IPS DF 4.7 (cell line): ENCODE measurements at regions not wholly inside any gene's neighbourhood (a gene's known extent, or its start where the extent isn't known, plus 50 kb on each side); places are given as distances from the start of the nearest gene placed in this dataset.
"Not testable (repeated sequence)": the region's sequence is repeated elsewhere in the genome, so short reads cannot be mapped to it uniquely, and the experiment has no call there.

Experiments used
- DNase-seq: peaks from one replicate; pipeline ENCODE4 v3.0.0-alpha.2; 2013; ENCODE audit warnings: low spot score; ENCODE audit errors: extremely low read depth

- no peak for DNase-seq
These were observed 58.3 kb downstream of the C11orf87 start for GRCh38 chr11:109480251-109480650.

- no peak for DNase-seq
These were observed 64.1 kb downstream of the C11orf87 start for GRCh38 chr11:109486129-109486528.

GRCh38 chr11:109490953-109491635, 69.1 kb downstream of the C11orf87 start:
- DNase-seq = no peak

GRCh38 chr11:109506115-109506514, 84.1 kb downstream of the C11orf87 start:
- DNase-seq = no peak

GRCh38 chr11:109507331-109507730, 85.3 kb downstream of the C11orf87 start:
- no peak for DNase-seq

- no peak for DNase-seq
These were observed 86.0 kb downstream of the C11orf87 start for GRCh38 chr11:109507836-109508561.

- DNase-seq = no peak
These were observed 87.0 kb downstream of the C11orf87 start for GRCh38 chr11:109508943-109509342.

- DNase-seq = no peak
These were observed 88.3 kb downstream of the C11orf87 start for GRCh38 chr11:109510316-109510715.

GRCh38 chr11:109511598-109511997, 89.6 kb downstream of the C11orf87 start:
- no peak for DNase-seq

- no peak for DNase-seq
These were observed 90.3 kb downstream of the C11orf87 start for GRCh38 chr11:109512249-109512648.

GRCh38 chr11:109512680-109513079, 90.7 kb downstream of the C11orf87 start:
- DNase-seq = no peak

GRCh38 chr11:109514313-109515018, 92.5 kb downstream of the C11orf87 start:
- DNase-seq = no peak

- no peak for DNase-seq
These were observed 97.3 kb downstream of the C11orf87 start for GRCh38 chr11:109519253-109519652.

GRCh38 chr11:109521571-109522086, 99.6 kb downstream of the C11orf87 start:
- DNase-seq = no peak

GRCh38 chr11:109522116-109522755, 100.2 kb downstream of the C11orf87 start:
- no peak for DNase-seq

- DNase-seq = not testable (repeated sequence)
These were observed 103.6 kb downstream of the C11orf87 start for GRCh38 chr11:109525636-109526035.

- DNase-seq = no peak
These were observed 104.1 kb downstream of the C11orf87 start for GRCh38 chr11:109526061-109526460.

GRCh38 chr11:109526931-109527330, 104.9 kb downstream of the C11orf87 start:
- no peak for DNase-seq

- no peak for DNase-seq
These were observed 105.5 kb downstream of the C11orf87 start for GRCh38 chr11:109527496-109527895.

GRCh38 chr11:109547356-109548027, 125.5 kb downstream of the C11orf87 start:
- DNase-seq = no peak

GRCh38 chr11:109552376-109552775, 130.4 kb downstream of the C11orf87 start:
- no peak for DNase-seq
